GM19438 (cell line): ENCODE measurements at regions not wholly inside any gene's neighbourhood (a gene's known extent, or its start where the extent isn't known, plus 50 kb on each side); places are given as distances from the start of the nearest gene placed in this dataset.

Experiments used
- ATAC-seq: cut with Tn5 transposase; IDR thresholded peaks from one replicate; pipeline ENCODE4 v1.9.1; 2021; ENCODE audit warnings: low read depth; ENCODE audit not compliant: unreplicated experiment

DNA sequence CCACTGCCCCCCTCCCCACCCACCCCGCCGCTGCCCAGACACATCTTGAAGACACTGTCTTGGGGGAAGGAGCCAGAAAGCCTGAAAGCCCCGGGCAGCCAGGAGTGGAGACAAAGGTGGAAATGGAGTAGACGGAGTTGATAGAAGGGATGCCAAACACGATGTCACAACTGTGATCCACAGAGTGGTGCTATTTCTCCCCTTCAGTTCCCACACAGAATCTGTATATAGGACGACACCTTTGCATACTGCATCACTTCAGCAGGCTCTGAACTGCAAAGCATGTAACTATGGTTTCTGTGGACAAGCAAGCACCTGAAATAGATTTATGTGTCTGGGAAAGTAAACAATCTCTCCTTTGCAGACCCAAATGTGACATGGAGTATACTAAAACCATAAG is 56.4 kb upstream of the F13A1 start:
- no peak for ATAC-seq

DNA sequence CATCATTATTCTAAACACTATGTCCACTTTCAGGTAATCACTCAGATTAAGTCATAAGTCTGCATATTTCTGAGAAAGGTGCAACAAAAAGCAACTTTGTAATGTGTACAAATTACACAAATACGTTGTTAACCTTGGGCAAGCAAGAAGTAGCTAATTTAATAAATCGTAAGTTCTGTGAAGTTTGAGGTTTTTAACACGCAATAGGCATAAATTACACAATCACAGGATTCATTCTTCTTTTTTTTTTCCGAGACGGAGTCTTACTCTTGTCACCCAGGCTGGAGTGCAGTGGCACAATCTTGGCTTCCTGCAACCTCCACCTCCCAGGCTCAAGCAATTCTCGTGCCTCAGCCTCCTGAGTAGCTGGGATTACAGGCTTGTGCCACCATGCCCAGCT is 57.2 kb upstream of the F13A1 start:
- ATAC-seq, result no peak

DNA sequence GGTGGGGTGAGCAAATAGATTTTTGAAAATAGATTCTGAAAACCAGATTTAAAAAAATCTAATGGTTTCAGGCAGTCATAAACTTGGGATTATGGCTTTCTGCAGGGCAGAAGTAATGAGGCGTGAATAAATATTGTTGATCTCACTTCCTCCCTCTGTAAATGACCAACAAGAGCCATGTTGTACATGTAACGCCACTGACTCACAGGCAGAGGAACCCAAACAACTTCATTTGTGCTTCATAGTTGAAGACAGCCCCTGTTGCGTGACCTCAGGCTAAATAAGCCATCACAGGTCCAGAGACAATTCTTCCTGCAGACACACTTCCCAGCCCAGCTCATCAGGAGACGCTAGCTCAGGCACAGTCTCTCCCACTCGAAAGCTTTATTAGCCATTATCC is 59.1 kb upstream of the F13A1 start:
- ATAC-seq, result no peak

DNA sequence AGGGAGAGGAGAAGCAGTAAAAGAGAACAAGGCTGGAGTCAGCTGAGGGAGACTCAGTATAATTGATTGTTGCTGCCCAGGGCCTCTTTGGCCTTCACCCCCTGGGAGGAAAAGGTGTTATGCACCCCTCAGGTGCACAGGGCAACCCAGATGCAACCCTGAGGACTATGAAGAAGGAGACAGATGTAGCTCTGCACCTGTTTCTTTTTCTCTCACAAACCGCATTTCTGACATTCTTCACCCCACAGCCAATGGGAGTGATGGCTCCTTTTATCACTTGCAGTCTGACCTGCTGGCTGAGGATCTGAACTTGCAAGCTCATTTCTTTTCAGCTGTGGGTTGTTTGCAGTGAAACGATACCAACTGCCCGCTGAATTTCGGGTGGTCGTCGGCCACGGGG is 64.1 kb upstream of the F13A1 start:
- no peak for ATAC-seq

DNA sequence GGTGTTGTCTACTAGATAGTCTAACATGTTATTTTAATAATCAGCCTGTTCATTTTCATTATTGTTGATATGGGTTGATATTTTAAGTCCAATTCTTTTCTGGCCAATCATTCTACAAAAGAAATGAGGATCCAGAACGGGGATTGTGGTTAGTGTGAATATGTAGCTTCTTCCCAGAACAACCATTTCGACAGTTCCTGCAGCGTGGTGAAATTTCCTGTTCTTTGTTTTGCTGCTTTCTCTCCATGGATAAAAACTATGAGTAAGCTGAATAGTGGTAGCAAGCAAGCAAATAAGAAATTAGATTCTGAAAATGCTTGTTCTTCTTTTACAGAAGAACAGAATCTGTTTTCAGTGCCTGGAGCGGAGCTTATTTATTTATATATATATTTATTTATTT is 65.5 kb upstream of the F13A1 start:
- no peak for ATAC-seq

DNA sequence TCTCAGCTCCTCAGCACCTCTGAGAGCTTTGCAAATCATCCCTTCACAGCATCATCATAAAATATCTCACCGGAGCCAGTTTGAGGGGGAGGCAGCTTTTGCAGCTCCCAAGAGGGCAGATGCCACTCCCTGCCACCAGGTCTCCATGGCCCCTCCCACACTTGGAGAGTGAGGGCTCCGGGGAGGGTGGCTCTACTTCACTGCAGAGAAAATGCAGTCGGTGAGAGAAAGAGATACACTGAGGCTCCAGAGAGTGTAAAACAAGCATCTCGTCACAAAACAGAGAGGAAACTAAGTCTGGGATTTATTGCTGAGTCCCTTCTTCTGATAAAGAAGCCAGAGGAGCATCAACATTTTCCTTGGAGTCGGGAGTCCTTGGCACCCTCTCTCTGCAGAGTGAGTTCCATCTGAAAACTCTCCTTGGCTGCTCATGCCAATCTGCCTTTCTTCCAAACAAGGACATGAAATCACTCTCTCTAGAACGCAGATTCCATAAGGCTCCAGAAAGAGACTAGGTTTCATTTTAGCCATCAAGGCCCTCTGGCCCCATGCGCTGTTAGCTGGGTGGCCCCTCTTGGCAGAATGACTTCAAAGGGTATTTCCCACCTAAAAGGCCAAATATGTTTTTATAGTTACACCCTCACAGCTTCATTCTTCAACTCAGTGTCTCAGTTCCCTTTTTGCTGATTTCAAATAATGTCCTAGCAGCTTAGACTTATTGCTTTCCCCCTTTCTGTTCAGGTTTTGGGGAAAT is 70.6 kb upstream of the F13A1 start:
- ATAC-seq, result peak; percentile 64

DNA sequence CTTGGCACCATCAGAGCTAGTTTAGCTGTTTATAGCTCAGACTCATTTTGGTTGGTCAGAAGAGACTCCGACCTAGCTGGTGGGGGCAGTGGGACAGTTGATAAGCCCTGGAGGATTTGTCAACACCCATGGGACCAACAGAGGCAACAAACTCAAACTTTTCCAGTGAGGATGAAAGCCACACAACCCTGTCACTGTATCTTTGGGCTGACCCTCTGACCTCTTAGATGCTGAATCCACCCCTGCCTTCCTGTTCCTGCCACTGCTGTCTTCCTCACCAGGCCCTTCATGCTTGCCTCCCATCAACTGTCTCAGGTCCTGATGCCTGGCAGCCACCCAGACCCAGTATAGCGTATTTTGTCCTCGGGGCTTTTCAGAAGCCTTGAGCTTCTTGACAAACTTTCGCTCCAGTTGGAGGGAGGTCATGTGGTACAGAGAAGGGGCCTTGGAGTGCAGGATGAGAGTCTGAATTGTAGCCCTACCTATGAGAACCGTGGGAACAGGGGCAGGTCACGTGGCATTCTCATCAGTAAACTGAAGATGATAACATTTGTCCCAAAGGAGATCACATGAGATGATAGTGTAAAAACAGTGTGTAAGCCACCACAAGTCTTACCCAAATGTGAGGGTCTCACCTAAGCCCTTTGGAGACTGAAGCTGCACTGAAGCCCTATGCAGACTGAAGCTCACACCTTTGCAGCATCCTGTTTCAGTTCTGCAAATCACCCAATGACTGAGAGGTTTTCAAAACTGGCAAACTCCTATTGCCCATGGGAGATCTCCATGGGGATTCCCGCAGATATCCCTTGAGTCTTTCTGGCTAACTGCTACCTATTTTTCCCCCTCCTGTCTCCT is 72.0 kb upstream of the F13A1 start:
- peak; percentile 57 for ATAC-seq

DNA sequence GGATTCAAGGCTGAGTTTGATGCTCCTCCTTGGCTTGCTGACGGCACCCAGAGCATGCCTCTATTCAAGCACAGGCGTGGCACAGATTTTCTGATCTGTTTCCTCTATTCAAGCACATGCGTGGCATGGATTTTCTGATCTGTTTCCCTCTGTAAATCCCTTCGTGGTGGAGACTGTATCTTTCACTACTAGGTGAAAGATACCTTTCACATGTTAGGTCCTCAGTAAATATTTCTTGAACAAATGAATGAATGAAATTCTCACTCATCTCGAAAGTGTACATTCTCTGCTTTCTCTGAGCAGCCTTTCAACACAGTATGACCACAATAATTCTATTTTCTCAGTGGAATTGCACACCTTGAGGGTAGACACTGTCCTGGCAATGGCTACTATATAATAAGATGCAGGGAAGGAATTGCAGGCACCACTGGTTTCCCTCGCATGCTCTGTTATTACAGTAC is 72.6 kb upstream of the F13A1 start:
- peak; percentile 5 for ATAC-seq

DNA sequence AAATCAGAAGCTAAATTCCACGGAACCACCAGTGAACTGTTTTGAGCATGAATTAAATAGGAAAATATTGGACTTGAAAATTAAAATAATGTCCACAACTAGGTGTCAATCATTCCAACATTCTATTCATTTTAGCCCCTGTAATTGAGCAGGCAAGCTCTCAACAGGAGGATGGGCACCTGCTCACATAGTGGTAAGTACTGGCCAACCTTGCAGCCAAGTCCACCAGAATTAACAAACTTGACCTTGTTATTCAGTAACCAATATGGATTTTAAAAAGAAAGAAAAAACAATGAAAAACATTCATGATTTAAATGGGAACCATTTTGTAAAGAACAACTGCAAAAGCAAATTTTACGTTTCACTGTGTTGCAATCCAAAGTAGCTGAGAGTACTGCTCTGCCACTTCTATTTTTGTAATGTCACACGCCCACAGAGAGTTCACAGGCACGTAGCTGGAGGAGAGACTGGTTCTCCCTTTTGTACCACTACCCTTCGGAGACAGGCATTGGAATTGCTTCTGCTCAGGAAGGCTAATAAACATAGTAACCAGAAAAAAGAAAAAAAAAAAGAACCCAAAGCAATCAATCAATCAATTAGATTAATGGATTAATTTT is 75.2 kb upstream of the F13A1 start:
- ATAC-seq, result no peak

DNA sequence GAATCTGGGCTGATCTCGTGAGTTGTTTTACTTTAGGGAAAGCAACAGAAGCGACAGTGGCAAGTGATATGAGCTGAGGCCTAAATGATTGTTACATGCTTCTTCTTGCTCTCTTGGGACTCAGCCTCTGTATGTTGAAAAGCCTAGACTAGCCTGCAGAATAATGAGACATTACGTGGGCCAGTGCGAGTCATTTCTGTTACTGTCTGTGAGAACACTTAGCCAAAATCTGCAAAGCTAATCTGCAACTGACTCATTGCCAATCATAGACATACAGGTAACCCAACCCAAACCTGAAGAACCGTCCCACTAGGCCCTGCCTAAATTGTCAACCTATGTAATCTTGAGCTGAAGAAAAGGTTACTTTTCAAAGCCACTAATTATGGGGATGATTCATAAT is 77.4 kb upstream of the F13A1 start:
- ATAC-seq, result no peak

DNA sequence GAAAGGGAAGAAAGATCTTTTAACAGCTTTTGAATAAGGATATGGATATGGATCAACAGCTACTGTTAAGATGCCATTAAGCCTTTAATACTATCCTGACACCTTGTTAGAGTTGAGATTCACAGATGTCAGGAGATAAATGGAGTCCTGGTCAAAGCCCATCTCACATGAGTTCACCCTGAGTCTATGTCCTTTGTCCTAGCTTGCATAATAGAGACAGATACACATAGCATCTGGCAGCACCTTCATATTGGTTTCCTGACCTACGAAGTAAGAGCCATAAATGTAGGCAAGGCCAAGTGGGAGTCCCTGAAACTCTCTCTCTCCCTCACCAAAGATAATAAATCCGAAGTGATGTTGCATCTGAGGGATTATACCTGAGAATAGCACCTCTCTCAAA is 79.1 kb upstream of the F13A1 start:
- no peak for ATAC-seq

DNA sequence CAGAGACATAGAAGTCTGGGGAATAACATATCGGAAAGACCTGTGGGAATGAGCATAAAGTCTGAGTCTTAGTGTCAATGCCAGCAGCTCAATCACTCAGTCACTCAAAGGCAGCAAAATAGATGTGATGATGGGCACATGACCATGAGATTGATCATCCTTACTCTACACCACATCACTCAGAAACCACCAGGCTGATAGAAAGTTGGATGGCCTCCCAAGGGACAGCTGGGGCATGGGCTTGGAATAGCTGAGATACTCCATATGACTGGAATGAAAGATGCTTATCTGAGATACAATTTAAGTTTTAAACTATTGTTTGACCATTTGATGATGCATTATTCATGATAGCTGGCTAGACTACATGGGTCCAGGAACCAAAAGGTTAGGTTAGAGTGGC is 80.9 kb upstream of the F13A1 start:
- no peak for ATAC-seq

DNA sequence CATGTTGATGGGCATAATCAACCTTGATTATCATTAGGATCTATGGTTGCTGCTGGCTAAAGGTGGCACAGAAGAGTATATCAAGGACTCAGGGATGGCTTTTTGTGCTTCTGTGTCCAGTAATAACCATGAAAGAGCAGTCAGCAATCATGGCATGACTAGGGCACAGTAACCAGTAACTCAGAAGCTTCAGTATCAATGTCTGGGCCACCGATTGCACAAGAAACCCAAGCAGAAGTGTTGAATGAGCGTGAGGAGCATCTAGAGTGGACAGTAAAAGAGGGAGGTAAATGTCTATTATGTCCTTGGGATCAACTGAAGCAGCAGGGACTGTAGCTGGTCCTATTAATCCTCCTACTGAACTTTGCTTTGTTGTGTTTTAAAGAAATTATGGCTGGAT is 81.5 kb upstream of the F13A1 start:
- no peak for ATAC-seq

DNA sequence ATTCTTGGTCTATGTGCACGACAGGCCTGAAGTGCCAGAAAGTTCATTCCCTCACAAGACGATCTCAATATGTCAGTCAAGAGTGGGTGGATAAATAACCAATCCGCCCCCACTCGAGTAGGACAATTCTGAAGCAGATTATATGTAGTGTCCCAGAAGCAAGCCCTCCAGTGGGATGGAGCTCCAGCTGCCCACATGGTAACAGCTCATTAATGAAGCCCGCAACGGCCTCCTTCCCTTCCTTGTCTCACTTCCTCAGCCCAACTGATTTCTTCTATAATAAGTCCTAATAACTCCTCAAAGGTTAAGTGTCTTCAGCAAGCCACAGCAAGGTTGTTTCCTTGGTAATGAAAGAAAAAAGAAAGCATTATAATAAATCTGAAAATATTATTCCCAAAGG is 82.1 kb upstream of the F13A1 start:
- ATAC-seq, result no peak

DNA sequence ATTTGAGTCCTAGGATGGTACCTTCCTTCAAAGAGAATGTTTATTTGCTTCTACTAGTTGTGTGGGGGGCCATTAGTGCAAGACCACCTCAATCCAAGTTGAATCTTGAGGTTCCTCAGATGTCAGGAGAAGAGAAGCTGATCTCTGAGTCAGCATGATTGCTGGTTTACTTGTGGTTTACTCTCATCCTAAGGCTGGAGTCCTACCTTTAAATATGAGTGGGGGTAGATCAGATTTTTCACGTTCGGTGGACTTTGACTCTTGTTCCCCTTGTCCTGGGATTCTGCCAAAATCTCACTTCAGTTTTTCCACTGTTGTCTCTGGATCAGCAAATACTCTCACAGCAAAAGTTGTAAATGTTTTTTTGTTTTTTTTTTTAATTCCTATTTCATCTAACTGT is 84.6 kb upstream of the F13A1 start:
- no peak for ATAC-seq

DNA sequence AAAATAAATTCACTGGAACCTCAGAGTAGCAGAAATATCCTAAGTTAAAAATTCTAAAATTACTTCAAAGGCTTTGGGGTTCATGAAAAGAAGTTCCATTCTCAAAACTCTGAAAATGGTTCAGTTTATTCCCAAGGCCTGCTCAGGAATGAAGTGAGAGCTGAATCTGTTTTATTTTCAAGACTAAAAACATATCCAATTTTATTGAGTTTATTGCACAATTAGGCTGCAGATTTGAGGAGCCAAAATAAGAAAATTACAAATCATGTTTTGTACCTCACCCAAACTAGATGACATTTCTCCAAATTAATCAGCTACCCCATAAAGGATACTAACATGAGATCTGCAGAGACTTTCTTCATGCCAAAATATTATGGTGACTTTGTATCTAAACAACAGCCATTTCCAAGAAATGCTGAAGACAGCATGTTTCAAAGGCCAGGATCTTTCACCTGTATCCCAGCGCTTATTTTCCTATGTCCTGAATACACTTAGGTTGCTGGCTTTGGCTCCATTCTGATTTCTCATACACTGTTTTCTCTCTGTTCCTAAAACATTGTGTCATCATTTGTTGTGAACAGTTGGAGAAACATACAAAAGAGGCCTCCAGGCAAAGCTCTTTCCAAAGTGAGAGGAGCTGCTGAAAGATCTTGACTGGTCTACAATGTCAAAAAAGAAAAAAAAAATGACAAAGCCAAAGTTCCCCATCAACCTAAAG is 85.7 kb upstream of the F13A1 start:
- ATAC-seq, result no peak

DNA sequence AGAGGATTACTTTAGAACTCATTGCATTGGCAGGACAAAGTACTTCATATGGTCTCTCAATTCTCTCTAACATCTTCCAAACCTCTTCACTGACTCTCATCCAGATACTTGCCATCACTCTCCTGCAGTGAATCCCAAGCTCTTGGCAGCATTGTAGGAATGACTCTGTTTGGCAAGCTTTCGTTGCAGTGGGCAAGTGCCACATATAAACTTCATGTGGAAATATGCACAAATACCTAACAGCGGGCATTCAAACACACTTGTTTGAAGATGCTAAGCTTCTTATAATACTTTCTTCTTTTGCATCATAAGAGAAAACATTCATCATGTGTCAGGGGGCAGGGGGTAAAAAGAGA is 86.2 kb upstream of the F13A1 start:
- ATAC-seq, result no peak

DNA sequence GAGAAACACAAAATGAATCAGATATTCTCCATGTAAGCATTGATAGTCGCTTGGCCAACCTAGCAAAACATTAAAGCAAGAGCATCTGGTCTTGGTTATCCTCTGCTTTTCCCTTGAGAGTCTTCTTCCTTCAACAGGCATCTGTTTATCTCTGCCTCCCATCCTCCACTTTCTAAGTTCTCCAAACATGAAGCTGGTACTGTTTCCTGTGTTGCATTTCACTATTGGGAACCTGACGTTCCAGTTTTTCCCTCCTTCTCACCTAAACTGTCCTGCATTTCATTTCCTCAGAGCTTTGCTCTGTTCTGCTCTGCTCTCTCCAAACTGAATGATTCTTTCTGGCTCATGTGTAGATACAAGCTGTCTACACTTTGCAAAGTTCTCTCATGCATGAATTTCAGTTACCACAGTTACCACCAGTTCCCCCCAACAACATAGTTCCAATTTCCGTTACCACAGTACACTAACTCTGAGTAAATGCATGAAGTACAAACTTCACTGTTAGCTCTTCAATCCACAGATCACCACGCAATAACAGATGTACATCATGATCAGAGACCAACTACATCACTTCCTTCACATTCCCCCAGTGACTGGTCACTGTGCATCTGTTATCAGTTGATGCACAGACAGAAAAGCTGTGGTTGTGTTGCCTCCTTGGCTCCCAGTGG is 86.7 kb upstream of the F13A1 start:
- ATAC-seq, result peak; percentile 98

DNA sequence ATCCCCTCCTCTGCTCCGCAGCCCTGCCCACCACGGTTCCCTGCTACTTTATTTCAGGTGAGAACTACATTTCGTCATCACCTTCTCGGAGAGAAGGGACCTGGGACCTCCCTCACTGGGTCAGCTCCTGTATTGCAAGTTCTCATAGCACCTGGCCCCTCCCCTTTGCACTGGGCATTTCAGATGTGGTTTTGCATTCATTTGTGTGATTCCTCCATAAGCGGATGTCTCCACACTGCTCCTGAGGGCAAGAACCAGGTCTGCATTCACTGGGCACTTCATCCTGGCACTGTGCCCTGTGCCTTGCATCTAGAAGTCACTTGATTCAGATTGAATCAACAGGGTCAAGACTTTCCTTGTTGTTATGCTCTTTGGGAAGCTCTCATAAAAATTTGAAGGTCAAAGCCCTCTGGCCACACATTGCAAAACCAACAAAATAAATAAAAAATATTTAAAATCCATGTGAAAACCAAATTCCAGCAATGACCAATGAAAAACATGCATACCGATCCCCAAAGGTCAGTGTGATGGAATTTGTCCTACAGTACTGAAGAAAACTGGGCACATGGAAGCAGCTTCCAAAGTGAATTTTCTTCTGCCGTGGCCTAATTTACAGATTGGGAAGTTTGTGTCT is 89.1 kb upstream of the F13A1 start:
- ATAC-seq, result no peak

DNA sequence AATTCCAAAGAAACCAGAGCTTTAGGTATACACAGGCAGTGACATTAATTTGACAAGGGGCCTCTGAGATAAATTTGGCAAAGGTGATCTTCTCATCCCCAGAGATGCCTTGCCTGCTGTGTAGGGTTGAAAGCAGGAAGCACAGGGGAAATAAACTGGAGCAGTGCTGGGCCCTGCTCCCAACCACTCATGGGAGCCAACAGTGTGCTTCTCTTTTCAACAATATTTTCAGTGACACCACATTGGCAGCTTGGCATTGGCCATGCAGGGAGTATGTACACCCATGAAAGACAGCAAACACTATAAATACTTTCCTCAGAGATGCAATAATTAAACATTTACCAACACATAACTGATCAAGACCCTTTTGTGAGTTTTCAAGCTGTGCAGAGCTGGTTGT is 90.7 kb upstream of the F13A1 start:
- ATAC-seq, result no peak
